ENCODE measurements at regions not wholly inside any gene's neighbourhood (a gene's known extent, or its start where the extent isn't known, plus 50 kb on each side); places are given as distances from the start of the nearest gene placed in this dataset.
A peak's percentile ranks its signal among the peaks of the same experiment; 100 is the strongest.

- Histone ChIP-seq H4K91ac (ENCODE audit: low read length) (no peak overlapping the region), H3K79me1 (replicated peaks; ENCODE audit: low read length, poor library complexity, severe bottlenecking) (no peaks in the 10 kb centered on the region), H2AFZ (ENCODE audit: low read depth, low read length) (no peak overlapping the region), H3K36me3 (ENCODE audit: control insufficient read depth in 1 of 2, insufficient read depth in 2 of 2, low read depth in 1 of 2, low read length in 2 of 2) (no peaks in the 10 kb centered on the region), H3K27ac (ENCODE audit: low read length, poor library complexity, severe bottlenecking) (no peak overlapping the region), H3K23ac (ENCODE audit: low read length in 2 of 2) (no peak overlapping the region), H2BK5ac (ENCODE audit: low read depth, low read length, poor library complexity, severe bottlenecking) (no peak overlapping the region), H3K4me1 (ENCODE audit: control insufficient read depth, insufficient read depth, low read depth, low read length) (no peaks in the 10 kb centered on the region), H3K9ac (ENCODE audit: low read length) (no peak overlapping the region), H3K9me3 (ENCODE audit: control insufficient read depth, low read length) (peaks cover 6% of the 10 kb centered on the region), H2BK120ac (ENCODE audit: low read depth, low read length) (no peak overlapping the region), H3K4me2 (ENCODE audit: low read length, poor library complexity, severe bottlenecking) (no peak overlapping the region), H4K8ac (ENCODE audit: low read length) (no peak overlapping the region), H2BK15ac (ENCODE audit: low read depth, poor library complexity, severe bottlenecking) (no peak overlapping the region), H2BK12ac (ENCODE audit: low read length in 2 of 2) (no peak overlapping the region), H3K4me3 (ENCODE audit: insufficient read depth in 1 of 2, low read depth in 1 of 2, low read length in 2 of 2) (no peak overlapping the region), H3K4ac (ENCODE audit: low read depth in 1 of 2, low read length in 2 of 2) (no peak overlapping the region), H2AK5ac (ENCODE audit: low read length, severe bottlenecking) (no peak overlapping the region), H3K18ac (ENCODE audit: low read depth in 1 of 2, low read length in 2 of 2) (no peak overlapping the region), H3K27me3 (ENCODE audit: control insufficient read depth in 1 of 2, insufficient read depth in 1 of 2, low read length in 2 of 2) (no peaks in the 10 kb centered on the region), H3K14ac (ENCODE audit: low read length in 2 of 2) (no peak overlapping the region)
- DNase-seq, result peak; percentile 22
- 40% methylated on average over 1 of the region's 4 CpGs for WGBS
Observed at GRCh38 chr3:118548434-118548833, 486.2 kb downstream of the IGSF11 start.

GRCh38 chr3:118550122-118550521 lies 484.5 kb downstream of the IGSF11 start:
- no peak overlapping the region for H3K4ac ChIP-seq (ENCODE audit: low read depth in 1 of 2, low read length in 2 of 2)
- H4K91ac ChIP-seq (ENCODE audit: low read length), result no peak overlapping the region
- DNase-seq, result no peak
- no peak overlapping the region for H4K8ac ChIP-seq (ENCODE audit: low read length)
- H3K23ac ChIP-seq (ENCODE audit: low read length in 2 of 2), result no peak overlapping the region
- no peak overlapping the region for H3K4me3 ChIP-seq (ENCODE audit: insufficient read depth in 1 of 2, low read depth in 1 of 2, low read length in 2 of 2)
- H3K27me3 ChIP-seq (ENCODE audit: control insufficient read depth in 1 of 2, insufficient read depth in 1 of 2, low read length in 2 of 2), result no peaks in the 10 kb centered on the region
- H3K4me1 ChIP-seq (ENCODE audit: control insufficient read depth, insufficient read depth, low read depth, low read length), result no peaks in the 10 kb centered on the region
- 41% methylated on average over 2 of the region's 2 CpGs for WGBS
- H3K27ac ChIP-seq (ENCODE audit: low read length, poor library complexity, severe bottlenecking), result peak overlapping the region; percentile 27
- no peak overlapping the region for H2BK12ac ChIP-seq (ENCODE audit: low read length in 2 of 2)
- no peak overlapping the region for H3K4me2 ChIP-seq (ENCODE audit: low read length, poor library complexity, severe bottlenecking)
- no peak overlapping the region for H3K14ac ChIP-seq (ENCODE audit: low read length in 2 of 2)
- no peak overlapping the region for H2BK5ac ChIP-seq (ENCODE audit: low read depth, low read length, poor library complexity, severe bottlenecking)
- no peak overlapping the region for H2BK15ac ChIP-seq (ENCODE audit: low read depth, poor library complexity, severe bottlenecking)
- no peak overlapping the region for H3K9ac ChIP-seq (ENCODE audit: low read length)
- H2BK120ac ChIP-seq (ENCODE audit: low read depth, low read length), result no peak overlapping the region
- peaks cover 6% of the 10 kb centered on the region for H3K9me3 ChIP-seq (ENCODE audit: control insufficient read depth, low read length)
- H3K18ac ChIP-seq (ENCODE audit: low read depth in 1 of 2, low read length in 2 of 2), result no peak overlapping the region
- H2AK5ac ChIP-seq (ENCODE audit: low read length, severe bottlenecking), result no peak overlapping the region
- H3K79me1 ChIP-seq (replicated peaks; ENCODE audit: low read length, poor library complexity, severe bottlenecking), result no peaks in the 10 kb centered on the region
- no peak overlapping the region for H2AFZ ChIP-seq (ENCODE audit: low read depth, low read length)
- no peaks in the 10 kb centered on the region for H3K36me3 ChIP-seq (ENCODE audit: control insufficient read depth in 1 of 2, insufficient read depth in 2 of 2, low read depth in 1 of 2, low read length in 2 of 2)

DNA sequence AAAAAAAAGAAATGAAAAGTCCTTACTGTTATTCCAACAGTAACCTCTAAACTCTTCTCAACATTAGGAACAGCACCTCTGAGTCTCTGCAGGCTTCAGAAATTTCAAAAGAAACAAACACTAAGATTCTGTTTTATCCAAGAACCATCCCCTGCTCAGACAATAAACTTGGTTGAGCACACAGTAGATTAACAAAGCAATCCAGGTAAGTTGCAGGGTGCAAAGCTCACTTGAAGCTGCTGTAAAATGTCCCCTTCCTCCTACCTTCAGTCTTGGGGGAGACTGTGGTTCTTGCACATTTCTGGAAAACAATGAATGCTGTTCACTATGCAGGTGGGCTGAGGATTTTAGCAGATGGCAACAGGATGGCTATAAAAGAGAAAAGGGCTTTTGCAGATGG lies 484.1 kb downstream of the IGSF11 start:
- Histone ChIP-seq H2AFZ (ENCODE audit: low read depth, low read length) (no peak overlapping the region), H3K4me2 (ENCODE audit: low read length, poor library complexity, severe bottlenecking) (no peak overlapping the region), H3K27me3 (ENCODE audit: control insufficient read depth in 1 of 2, insufficient read depth in 1 of 2, low read length in 2 of 2) (no peaks in the 10 kb centered on the region), H3K4me1 (ENCODE audit: control insufficient read depth, insufficient read depth, low read depth, low read length) (no peaks in the 10 kb centered on the region), H2BK12ac (ENCODE audit: low read length in 2 of 2) (no peak overlapping the region), H4K8ac (ENCODE audit: low read length) (no peak overlapping the region), H3K9me3 (ENCODE audit: control insufficient read depth, low read length) (peaks cover 6% of the 10 kb centered on the region), H3K9ac (ENCODE audit: low read length) (no peak overlapping the region), H3K27ac (ENCODE audit: low read length, poor library complexity, severe bottlenecking) (no peak overlapping the region), H2BK120ac (ENCODE audit: low read depth, low read length) (no peak overlapping the region), H3K14ac (ENCODE audit: low read length in 2 of 2) (no peak overlapping the region), H2BK15ac (ENCODE audit: low read depth, poor library complexity, severe bottlenecking) (no peak overlapping the region), H3K36me3 (ENCODE audit: control insufficient read depth in 1 of 2, insufficient read depth in 2 of 2, low read depth in 1 of 2, low read length in 2 of 2) (no peaks in the 10 kb centered on the region), H4K91ac (ENCODE audit: low read length) (no peak overlapping the region), H3K4me3 (ENCODE audit: insufficient read depth in 1 of 2, low read depth in 1 of 2, low read length in 2 of 2) (no peak overlapping the region), H3K18ac (ENCODE audit: low read depth in 1 of 2, low read length in 2 of 2) (no peak overlapping the region), H3K79me1 (replicated peaks; ENCODE audit: low read length, poor library complexity, severe bottlenecking) (no peaks in the 10 kb centered on the region), H3K23ac (ENCODE audit: low read length in 2 of 2) (no peak overlapping the region), H3K4ac (ENCODE audit: low read depth in 1 of 2, low read length in 2 of 2) (no peak overlapping the region), H2BK5ac (ENCODE audit: low read depth, low read length, poor library complexity, severe bottlenecking) (no peak overlapping the region), H2AK5ac (ENCODE audit: low read length, severe bottlenecking) (no peak overlapping the region)
- no peak for DNase-seq

GRCh38 chr3:118554148-118554838 lies 480.4 kb downstream of the IGSF11 start:
- Histone ChIP-seq H3K9me3 (ENCODE audit: control insufficient read depth, low read length) (peaks cover 10% of the 10 kb centered on the region), H2BK120ac (ENCODE audit: low read depth, low read length) (no peak overlapping the region), H3K79me1 (replicated peaks; ENCODE audit: low read length, poor library complexity, severe bottlenecking) (no peaks in the 10 kb centered on the region), H3K4me2 (ENCODE audit: low read length, poor library complexity, severe bottlenecking) (no peak overlapping the region), H4K91ac (ENCODE audit: low read length) (no peak overlapping the region), H3K4ac (ENCODE audit: low read depth in 1 of 2, low read length in 2 of 2) (no peak overlapping the region), H2AK5ac (ENCODE audit: low read length, severe bottlenecking) (no peak overlapping the region), H3K23ac (ENCODE audit: low read length in 2 of 2) (no peak overlapping the region), H2BK12ac (ENCODE audit: low read length in 2 of 2) (no peak overlapping the region), H3K4me3 (ENCODE audit: insufficient read depth in 1 of 2, low read depth in 1 of 2, low read length in 2 of 2) (no peak overlapping the region), H3K27me3 (ENCODE audit: control insufficient read depth in 1 of 2, insufficient read depth in 1 of 2, low read length in 2 of 2) (no peaks in the 10 kb centered on the region), H3K27ac (ENCODE audit: low read length, poor library complexity, severe bottlenecking) (no peak overlapping the region), H3K36me3 (ENCODE audit: control insufficient read depth in 1 of 2, insufficient read depth in 2 of 2, low read depth in 1 of 2, low read length in 2 of 2) (no peaks in the 10 kb centered on the region), H2AFZ (ENCODE audit: low read depth, low read length) (no peak overlapping the region), H3K18ac (ENCODE audit: low read depth in 1 of 2, low read length in 2 of 2) (no peak overlapping the region), H4K8ac (ENCODE audit: low read length) (no peak overlapping the region), H3K14ac (ENCODE audit: low read length in 2 of 2) (no peak overlapping the region), H3K9ac (ENCODE audit: low read length) (no peak overlapping the region), H3K4me1 (ENCODE audit: control insufficient read depth, insufficient read depth, low read depth, low read length) (no peaks in the 10 kb centered on the region), H2BK15ac (ENCODE audit: low read depth, poor library complexity, severe bottlenecking) (no peak overlapping the region), H2BK5ac (ENCODE audit: low read depth, low read length, poor library complexity, severe bottlenecking) (no peak overlapping the region)
- DNase-seq, result no peak
- 87% methylated on average over 5 of the region's 5 CpGs for WGBS

Data from mesenchymal stem cell (in vitro differentiated cells and primary cell).